ENCODE measurements at regions not wholly inside any gene's neighbourhood (a gene's known extent, or its start where the extent isn't known, plus 50 kb on each side); places are given as distances from the start of the nearest gene placed in this dataset.

DNA sequence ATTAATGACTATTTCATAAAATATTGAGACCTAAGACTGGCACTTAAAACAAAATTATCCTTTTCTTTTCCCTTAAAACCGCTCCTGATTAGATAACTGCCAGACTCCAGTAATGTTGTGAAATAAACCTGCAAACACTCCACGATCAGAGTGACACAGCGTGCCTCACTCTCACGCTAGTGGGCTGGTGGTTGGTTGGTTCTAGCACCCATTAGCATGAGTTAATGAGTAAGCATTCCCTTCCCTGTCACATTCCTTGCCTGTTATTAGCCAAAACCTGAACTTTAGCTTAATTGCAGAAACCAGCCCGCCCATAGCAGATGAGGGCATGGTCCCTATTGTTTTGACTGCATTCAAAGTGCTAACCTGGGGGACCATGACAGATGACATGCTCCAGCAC is 193.4 kb downstream of the CD83 start (continued):
- TF ChIP-seq, protein P1, sequence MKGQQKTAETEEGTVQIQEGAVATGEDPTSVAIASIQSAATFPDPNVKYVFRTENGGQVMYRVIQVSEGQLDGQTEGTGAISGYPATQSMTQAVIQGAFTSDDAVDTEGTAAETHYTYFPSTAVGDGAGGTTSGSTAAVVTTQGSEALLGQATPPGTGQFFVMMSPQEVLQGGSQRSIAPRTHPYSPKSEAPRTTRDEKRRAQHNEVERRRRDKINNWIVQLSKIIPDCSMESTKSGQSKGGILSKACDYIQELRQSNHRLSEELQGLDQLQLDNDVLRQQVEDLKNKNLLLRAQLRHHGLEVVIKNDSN (IDR thresholded peaks at IDR 0.05; ENCODE audit: borderline replicate concordance, low read depth), result no peak
- TF ChIP-seq SMC3 (IDR thresholded peaks at IDR 0.05; ENCODE audit: low read depth, low read length) (no peak), SIN3A (IDR thresholded peaks at IDR 0.05; ENCODE audit: borderline replicate concordance, low read depth, low read length) (no peak), YY1 (IDR thresholded peaks at IDR 0.05; ENCODE audit: low read depth) (no peak), MEF2A (IDR thresholded peaks at IDR 0.05; ENCODE audit: borderline replicate concordance, low read depth) (no peak), FOXJ3 (CRISPR knock-in tag; IDR thresholded peaks at IDR 0.05) (no peak), RAD21 (IDR thresholded peaks at IDR 0.05; ENCODE audit: low read length) (no peak), TAF1 (IDR thresholded peaks at IDR 0.05; ENCODE audit: borderline replicate concordance, low read depth, low read length) (no peak)

DNA sequence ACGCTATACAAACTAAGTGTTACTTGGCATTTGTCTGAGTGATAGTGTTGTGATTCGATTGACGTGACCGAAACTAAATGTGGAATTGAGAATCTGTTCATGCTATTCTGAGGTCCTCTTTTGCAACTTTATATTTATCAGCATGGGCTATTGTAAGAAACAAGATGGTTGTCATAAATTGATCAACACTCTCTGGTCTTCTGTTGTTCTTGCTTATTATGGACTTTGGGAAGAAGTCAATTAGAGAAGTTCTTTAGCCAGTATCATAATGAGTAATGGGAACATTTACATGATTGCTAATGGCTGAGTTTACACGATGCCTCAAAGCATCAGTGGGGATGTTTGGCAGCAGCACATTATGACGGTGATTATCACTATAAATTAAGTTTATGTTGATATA is 195.0 kb downstream of the CD83 start:
- Histone ChIP-seq H3F3A (replicated peaks; ENCODE audit: insufficient read depth) (no peaks in the 10 kb centered on the region), H3K9me3 (no peaks in the 10 kb centered on the region), H3K4me3 (ENCODE audit: low read depth in 2 of 2, low read length in 1 of 2) (no peak overlapping the region), H3K27ac (ENCODE audit: low read depth in 2 of 2, low read length in 1 of 2) (no peak overlapping the region), H3K9me2 (no peaks in the 10 kb centered on the region), H3K4me1 (ENCODE audit: control insufficient read depth in 1 of 2, insufficient read depth in 2 of 2, low read depth in 1 of 2, low read length in 1 of 2) (no peaks in the 10 kb centered on the region), H3K27me3 (ENCODE audit: insufficient read depth) (no peaks in the 10 kb centered on the region; the same call in 1 of the 2 replicates), H3K9ac (no peak overlapping the region), H2AFZ (ENCODE audit: low read depth) (no peak overlapping the region), H3K4me2 (no peak overlapping the region), H4K20me1 (ENCODE audit: insufficient read depth) (no peaks in the 10 kb centered on the region), H3K79me2 (ENCODE audit: insufficient read depth) (no peaks in the 10 kb centered on the region), H3K36me3 (replicated peaks in 1 of 2; ENCODE audit: control insufficient read depth in 1 of 2, insufficient read depth in 2 of 2, low read length in 1 of 2) (no peaks in the 10 kb centered on the region)
- ChIA-PET POLR2A (no interaction called here), CTCF (no interaction called here)
- TF ChIP-seq EZH2phosphoT487 (IDR thresholded peaks at IDR 0.05; ENCODE audit: borderline replicate concordance, low read depth) (no peak), ZBTB33 (IDR thresholded peaks at IDR 0.05; ENCODE audit: borderline replicate concordance, low read depth) (no peak), TEAD4 (IDR thresholded peaks at IDR 0.05; ENCODE audit: borderline replicate concordance, insufficient read depth) (no peak), RFX5 (IDR thresholded peaks at IDR 0.05; ENCODE audit: low read length) (no peak), SIN3A (IDR thresholded peaks at IDR 0.05; ENCODE audit: borderline replicate concordance, low read depth, low read length) (no peak)
- TF ChIP-seq, protein P2, sequence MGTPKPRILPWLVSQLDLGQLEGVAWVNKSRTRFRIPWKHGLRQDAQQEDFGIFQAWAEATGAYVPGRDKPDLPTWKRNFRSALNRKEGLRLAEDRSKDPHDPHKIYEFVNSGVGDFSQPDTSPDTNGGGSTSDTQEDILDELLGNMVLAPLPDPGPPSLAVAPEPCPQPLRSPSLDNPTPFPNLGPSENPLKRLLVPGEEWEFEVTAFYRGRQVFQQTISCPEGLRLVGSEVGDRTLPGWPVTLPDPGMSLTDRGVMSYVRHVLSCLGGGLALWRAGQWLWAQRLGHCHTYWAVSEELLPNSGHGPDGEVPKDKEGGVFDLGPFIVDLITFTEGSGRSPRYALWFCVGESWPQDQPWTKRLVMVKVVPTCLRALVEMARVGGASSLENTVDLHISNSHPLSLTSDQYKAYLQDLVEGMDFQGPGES (IDR thresholded peaks at IDR 0.05; ENCODE audit: low read depth, low read length), result no peak
- DNase-seq, result no peak
- 48% methylated on average over 6 of the region's 6 CpGs for WGBS (ENCODE audit: low lambda C conversion rate)

Data from SK-N-SH (cell line).